ENCODE measurements at regions not wholly inside any gene's neighbourhood (a gene's known extent, or its start where the extent isn't known, plus 50 kb on each side); places are given as distances from the start of the nearest gene placed in this dataset.

GRCh38 chr2:117701365-117701764 lies 113.1 kb upstream of the DDX18 start:
- no peak for TF ChIP-seq USF2 (IDR thresholded peaks at IDR 0.05; ENCODE audit: low read depth, low read length)
- TF ChIP-seq CTCF (conservative IDR thresholded peaks at IDR 0.05; ENCODE audit: low read depth, low read length) = no peak
- no peak for TF ChIP-seq POLR2A (IDR thresholded peaks at IDR 0.05; ENCODE audit: low read depth, low read length)
- TF ChIP-seq RCOR1 (IDR thresholded peaks at IDR 0.05; ENCODE audit: insufficient replicate concordance, low read length) = no peak
- no peak for TF ChIP-seq RAD21 (IDR thresholded peaks at IDR 0.05; ENCODE audit: low read length)
- no peak for TF ChIP-seq SMC3 (IDR thresholded peaks at IDR 0.05; ENCODE audit: low read depth, low read length)
- no peak for TF ChIP-seq FOS (IDR thresholded peaks at IDR 0.05; ENCODE audit: low read depth, low read length)
- TF ChIP-seq CHD1 (IDR thresholded peaks at IDR 0.05; ENCODE audit: low read depth, low read length) = no peak
- TF ChIP-seq RFX5 (IDR thresholded peaks at IDR 0.05; ENCODE audit: low read depth, low read length) = no peak
